ENCODE measurements at regions not wholly inside any gene's neighbourhood (a gene's known extent, or its start where the extent isn't known, plus 50 kb on each side); places are given as distances from the start of the nearest gene placed in this dataset.

- DNase-seq = no peak
These were observed 154.6 kb upstream of the GDF10 start for GRCh38 chr10:47145290-47145934.

- DNase-seq = no peak
These were observed 153.4 kb upstream of the GDF10 start for GRCh38 chr10:47146572-47146971.

GRCh38 chr10:47147186-47147585, 152.8 kb upstream of the GDF10 start:
- DNase-seq = no peak

GRCh38 chr10:47150581-47150980, 149.4 kb upstream of the GDF10 start:
- no peak for DNase-seq

GRCh38 chr10:47151920-47152319, 148.1 kb upstream of the GDF10 start:
- DNase-seq = no peak

GRCh38 chr10:47152861-47153349, 147.1 kb upstream of the GDF10 start:
- peak in 1 of 2 donors; percentile 6 for DNase-seq

- no peak for DNase-seq
These were observed 145.2 kb upstream of the GDF10 start for GRCh38 chr10:47154762-47155161.

- no peak for DNase-seq
These were observed 143.1 kb upstream of the GDF10 start for GRCh38 chr10:47156873-47157272.

GRCh38 chr10:47158116-47159071, 141.6 kb upstream of the GDF10 start:
- DNase-seq = no peak

GRCh38 chr10:47159361-47160260, 140.4 kb upstream of the GDF10 start:
- DNase-seq = no peak

- no peak for DNase-seq
These were observed 139.6 kb upstream of the GDF10 start for GRCh38 chr10:47160261-47160908.

GRCh38 chr10:47160967-47161366, 139.0 kb upstream of the GDF10 start:
- DNase-seq = no peak

GRCh38 chr10:47161465-47161864, 138.5 kb upstream of the GDF10 start:
- DNase-seq = no peak

GRCh38 chr10:47164126-47164799, 135.7 kb upstream of the GDF10 start:
- DNase-seq = no peak

GRCh38 chr10:47164800-47165128, 135.2 kb upstream of the GDF10 start:
- no peak for DNase-seq

GRCh38 chr10:47165168-47165710, 134.8 kb upstream of the GDF10 start:
- peak in 1 of 2 donors; percentile 23 for DNase-seq

GRCh38 chr10:47165711-47166404, 134.1 kb upstream of the GDF10 start:
- peak; percentile 52 to 70 for DNase-seq

- DNase-seq = no peak
These were observed 133.6 kb upstream of the GDF10 start for GRCh38 chr10:47166405-47166777.

- peak; percentile 4 to 40 for DNase-seq
These were observed 133.0 kb upstream of the GDF10 start for GRCh38 chr10:47166808-47167581.

GRCh38 chr10:47167591-47167990, 132.4 kb upstream of the GDF10 start:
- no peak for DNase-seq

Data from CD4-positive, alpha-beta T cell treated with Interleukin-4 for 1 hour (primary cell).